Adrenal gland (tissue), 9 donors: ENCODE measurements at regions not wholly inside any gene's neighbourhood (a gene's known extent, or its start where the extent isn't known, plus 50 kb on each side); places are given as distances from the start of the nearest gene placed in this dataset.

Experiments used
- DNase-seq, 7 donors: peaks; one replicate each; pipeline ENCODE4 v3.0.0-alpha.2; 2019 to 2020
- H3K27ac ChIP-seq, 5 donors: fragments of 200-600 bp; sonication (generic) in 4 of 5; 1 replicate in 3 of 5; 2 replicates in 2 of 5; pipeline versions ENCODE4 v1.5.1 to v1.8.0; 2016 to 2020; ENCODE audit warnings: mild to moderate bottlenecking in 1 of 5
- H3K27me3 ChIP-seq: fragments of 200-600 bp; 2 replicates; pipeline ENCODE4 v1.8.0; 2021
- H3K36me3 ChIP-seq, 2 donors: fragments of 200-600 bp; replicated peaks in 1 of 2; 1 replicate in 1 of 2; 2 replicates in 1 of 2; pipeline versions ENCODE4 v1.5.1 to v1.8.0; 2018 to 2022
- H3K4me1 ChIP-seq, 2 donors: fragments of 200-600 bp; replicated peaks in 1 of 2; 1 replicate in 1 of 2; 2 replicates in 1 of 2; pipeline versions ENCODE4 v1.5.1 to v1.8.0; 2018 to 2021
- H3K4me3 ChIP-seq, 4 donors: fragments of 200-600 bp; sonication (generic) in 3 of 4; one replicate each; pipeline ENCODE4 v1.5.1; 2016 to 2018
- H3K9me3 ChIP-seq, 3 donors: fragments of 200-600 bp; sonication (generic) in 1 of 3; replicated peaks in 1 of 3; 1 replicate in 2 of 3; 2 replicates in 1 of 3; pipeline versions ENCODE4 v1.5.1 to v1.8.0; 2016 to 2021
- CTCF ChIP-seq, 6 experiments: fragments of 450-650 bp in 4 of 6; fragments of 200-600 bp in 2 of 6; sonication (generic) in 1 of 6; IDR thresholded peaks; 1 replicate in 5 of 6; 2 replicates in 1 of 6; pipeline versions ENCODE4 v1.5.1 to v1.8.0; 2016 to 2021; ENCODE audit warnings: antibody characterized with exemption in 6 of 6, mild to moderate bottlenecking in 2 of 6, moderate library complexity in 1 of 6
- POLR2A ChIP-seq, 2 donors: fragments of 450-650 bp; IDR thresholded peaks; one replicate each; pipeline ENCODE4 v1.6.1; 2017; ENCODE audit warnings: antibody characterized with exemption in 2 of 2, mild to moderate bottlenecking in 2 of 2, moderate library complexity in 1 of 2
- WGBS, 4 donors: extraction: QIAGEN DNeasy Blood & Tissue Kit in 2 of 4; methylation state at CpG; one replicate each; pipeline versions ENCODE4 v1.1.5 to v1.1.7; 2013 to 2017; 5-methylcytosine and 5-hydroxymethylcytosine counted together
- intact Hi-C, 2 donors: fragments of 100-400 bp; cut with DNase I; formaldehyde crosslinking; loops; one replicate each; pipeline versions ENCODE4 v1.14.1 to v1.15.0; 2022 to 2023
- donor health status: healthy with polysubstance abuse.
- donor health status: Bipolar disorder and iron deficiency.
- donor health status: DM: yes; HTN: yes; CAD: no.
- donor health status: DM: no; HTN: no; CAD: no.
- donor health status: DM: no; HTN: no; CAD: no.

GRCh38 chr4:135594521-135594920 lies 1392.9 kb upstream of the PABPC4L start:
- Histone ChIP-seq H3K4me3 (no peak overlapping the region), H3K4me1 (no peaks in the 10 kb centered on the region), H3K36me3 (no peaks in the 10 kb centered on the region), H3K27me3 (no peaks in the 10 kb centered on the region), H3K27ac (no peak overlapping the region), H3K9me3 (peaks cover 0 to 5% (median 0%) of the 10 kb centered on the region in 3 donors)
- TF ChIP-seq CTCF (IDR thresholded peaks at IDR 0.05) (no peak), POLR2A (IDR thresholded peaks at IDR 0.05) (no peak)
- intact Hi-C loops: no loop called here
- WGBS, 4 donors: 68 to 85% (median 81%) methylated on average over 1 of the region's 1 CpG
- no peak for DNase-seq

- 29 to 55% (median 41%) methylated on average over 1 of the region's 1 CpG for WGBS, 4 donors
- H3K36me3 ChIP-seq: no peaks in the 10 kb centered on the region
These were observed 1373.5 kb upstream of the PABPC4L start for GRCh38 chr4:135575041-135575440.

GRCh38 chr4:135573251-135573650 lies 1371.7 kb upstream of the PABPC4L start:
- H3K4me1 ChIP-seq: no peaks in the 10 kb centered on the region
- TF ChIP-seq POLR2A (IDR thresholded peaks at IDR 0.05): no peak
- TF ChIP-seq CTCF (IDR thresholded peaks at IDR 0.05): no peak
- intact Hi-C loops: no loop called here

More at GRCh38 chr4:135575041-135575440, 1373.5 kb upstream of the PABPC4L start:
- TF ChIP-seq CTCF (IDR thresholded peaks at IDR 0.05) (no peak), POLR2A (IDR thresholded peaks at IDR 0.05) (no peak)
- Histone ChIP-seq H3K27me3 (no peaks in the 10 kb centered on the region), H3K4me1 (no peaks in the 10 kb centered on the region), H3K9me3 (no peaks in the 10 kb centered on the region), H3K27ac (no peak overlapping the region), H3K4me3 (no peak overlapping the region)
- no peak for DNase-seq
- intact Hi-C loops: no loop called here

GRCh38 chr4:135564090-135564489 lies 1362.5 kb upstream of the PABPC4L start:
- H3K4me1 ChIP-seq: no peaks in the 10 kb centered on the region
- WGBS, 4 donors: 50 to 81% (median 64%) methylated on average over 1 of the region's 1 CpG
- no peak overlapping the region for H3K4me3 ChIP-seq
- intact Hi-C loops: no loop called here
- no peaks in the 10 kb centered on the region for H3K27me3 ChIP-seq
- no peaks in the 10 kb centered on the region for H3K9me3 ChIP-seq
- TF ChIP-seq CTCF (IDR thresholded peaks at IDR 0.05) (no peak), POLR2A (IDR thresholded peaks at IDR 0.05) (no peak)
- H3K36me3 ChIP-seq: no peaks in the 10 kb centered on the region
- H3K27ac ChIP-seq: no peak overlapping the region
- DNase-seq: no peak

More at GRCh38 chr4:135573251-135573650, 1371.7 kb upstream of the PABPC4L start:
- Histone ChIP-seq H3K27ac (no peak overlapping the region), H3K4me3 (no peak overlapping the region), H3K9me3 (no peaks in the 10 kb centered on the region), H3K36me3 (no peaks in the 10 kb centered on the region), H3K27me3 (no peaks in the 10 kb centered on the region)
- DNase-seq: no peak
